AG09309 (cell line): ENCODE measurements at regions not wholly inside any gene's neighbourhood (a gene's known extent, or its start where the extent isn't known, plus 50 kb on each side); places are given as distances from the start of the nearest gene placed in this dataset.

Experiments used
- DNase-seq: peaks from one replicate; pipeline ENCODE4 v3.0.0-alpha.2; 2010; ENCODE audit warnings: low read depth
- H3K4me3 ChIP-seq: 2 replicates; pipeline ENCODE4 v1.5.1; 2011; ENCODE audit warnings: mild to moderate bottlenecking, low read depth, low read length, moderate library complexity; ENCODE audit not compliant: control insufficient read depth
- CTCF ChIP-seq: IDR thresholded peaks from 2 replicates; pipeline ENCODE4 v1.5.1; 2011; ENCODE audit warnings: mild to moderate bottlenecking, low read depth, low read length, inconsistent platforms; ENCODE audit not compliant: insufficient read depth, control insufficient read depth; ENCODE audit errors: missing control alignments

- no peak for TF ChIP-seq CTCF
- no peak overlapping the region for H3K4me3 ChIP-seq
- no peak for DNase-seq
Measured at GRCh38 chr4:62549601-62550000, 1349.5 kb downstream of the ADGRL3 start.

DNA sequence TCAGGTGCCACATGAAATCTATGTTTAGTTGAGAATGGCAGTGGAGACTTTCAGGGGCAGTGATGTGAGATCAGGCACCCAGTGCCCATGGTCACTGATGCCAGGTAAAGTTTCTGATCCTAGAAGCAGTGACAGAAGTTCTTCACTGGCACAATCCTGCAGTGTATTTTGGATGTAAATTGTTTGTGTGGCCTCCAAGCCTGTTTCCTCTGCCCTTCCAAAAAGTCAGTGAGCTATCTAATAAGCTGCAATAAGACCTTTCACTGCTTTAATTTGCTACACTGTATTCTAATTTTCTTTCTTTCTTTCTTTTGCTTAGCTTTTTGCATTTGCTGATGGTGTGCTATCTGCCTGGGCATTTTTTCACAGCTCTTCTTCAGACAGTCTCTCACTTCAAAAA is 1348.6 kb downstream of the ADGRL3 start:
- no peak overlapping the region for H3K4me3 ChIP-seq
- TF ChIP-seq CTCF = no peak
- no peak for DNase-seq

DNA sequence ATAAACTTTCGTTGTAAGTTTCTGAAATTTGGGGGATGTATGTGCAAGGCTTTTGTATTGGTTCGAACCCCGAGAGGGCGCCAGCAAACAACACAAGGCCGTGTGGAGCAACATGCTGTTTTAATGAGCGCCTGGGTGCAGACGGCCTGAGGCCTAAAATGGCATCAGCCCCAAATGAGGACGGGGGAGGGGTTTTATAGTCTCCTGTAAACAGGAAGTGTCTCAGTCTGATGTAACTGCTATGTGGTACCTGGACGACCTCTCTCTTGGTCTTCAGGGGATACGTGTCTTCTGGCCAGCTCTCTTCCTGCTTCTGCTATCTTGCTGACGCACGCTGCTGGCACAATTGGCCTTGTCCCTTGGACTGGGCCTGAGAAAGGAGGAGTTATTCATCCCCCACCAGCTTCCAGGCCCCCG is 1348.0 kb downstream of the ADGRL3 start:
- no peak for DNase-seq
- no peak for TF ChIP-seq CTCF
- H3K4me3 ChIP-seq = no peak overlapping the region

DNA sequence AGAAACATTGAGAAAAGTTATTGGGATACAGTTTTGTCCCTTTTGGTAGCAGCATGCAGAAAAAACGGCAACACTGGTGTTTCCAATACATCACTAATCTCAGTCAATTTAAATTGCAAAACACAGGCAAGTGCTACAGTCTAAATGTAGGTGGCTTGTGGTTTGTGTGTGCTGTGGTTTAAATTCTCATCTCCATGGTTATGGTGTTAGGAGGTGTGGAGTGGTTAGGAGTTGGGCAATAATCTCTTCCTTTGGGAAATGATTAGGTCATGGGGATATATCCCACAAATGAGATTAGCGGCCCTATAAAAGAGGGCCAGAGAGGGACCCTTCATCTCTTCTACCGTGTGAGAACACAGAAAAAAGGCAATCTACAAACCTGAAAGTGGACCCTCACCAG is 1344.3 kb downstream of the ADGRL3 start:
- DNase-seq = no peak
- no peak overlapping the region for H3K4me3 ChIP-seq
- TF ChIP-seq CTCF = no peak

DNA sequence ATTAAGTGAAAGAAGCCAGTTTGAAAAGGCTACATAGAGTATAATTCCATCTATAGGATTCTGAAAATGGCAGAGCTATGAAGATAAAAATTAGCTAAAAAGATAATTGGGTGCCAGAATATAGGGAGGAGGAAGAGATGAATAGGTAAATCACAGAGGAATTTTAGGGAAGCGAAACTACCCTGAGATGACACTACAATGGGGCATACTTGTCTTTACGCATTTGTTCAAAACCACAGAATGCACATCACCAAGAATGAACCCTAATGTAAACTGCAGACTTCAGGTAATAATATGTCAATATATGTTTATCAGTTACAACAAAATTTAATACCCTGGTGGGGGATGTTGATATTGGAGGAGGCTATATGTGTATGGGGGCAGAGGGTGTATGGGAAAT is 1342.9 kb downstream of the ADGRL3 start:
- no peak for TF ChIP-seq CTCF
- no peak for DNase-seq
- no peak overlapping the region for H3K4me3 ChIP-seq

GRCh38 chr4:62533573-62533972 is 1333.4 kb downstream of the ADGRL3 start:
- no peak for DNase-seq
- no peak overlapping the region for H3K4me3 ChIP-seq
- TF ChIP-seq CTCF = no peak

DNA sequence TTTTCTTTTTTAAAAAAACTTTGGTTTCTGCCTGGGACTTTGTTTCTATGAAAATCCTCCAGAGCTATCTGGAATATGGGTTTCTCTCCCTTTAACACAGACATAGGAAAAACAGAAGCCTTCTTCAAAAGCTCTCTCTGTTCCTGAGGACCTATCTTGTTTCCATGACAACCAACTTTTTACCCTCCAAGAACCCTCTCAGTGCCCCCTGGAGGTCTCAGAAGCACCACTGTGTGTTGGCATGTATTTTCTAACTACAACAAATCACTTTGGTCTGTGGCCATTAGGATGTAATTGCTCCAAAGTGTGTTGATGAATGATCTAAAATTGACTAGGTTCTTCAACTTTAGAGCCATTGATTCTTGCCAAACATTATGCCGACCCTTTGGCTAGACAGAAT is 1331.6 kb downstream of the ADGRL3 start:
- DNase-seq = no peak
- no peak for TF ChIP-seq CTCF
- H3K4me3 ChIP-seq = no peak overlapping the region
